ENCODE measurements at regions not wholly inside any gene's neighbourhood (a gene's known extent, or its start where the extent isn't known, plus 50 kb on each side); places are given as distances from the start of the nearest gene placed in this dataset.

DNA sequence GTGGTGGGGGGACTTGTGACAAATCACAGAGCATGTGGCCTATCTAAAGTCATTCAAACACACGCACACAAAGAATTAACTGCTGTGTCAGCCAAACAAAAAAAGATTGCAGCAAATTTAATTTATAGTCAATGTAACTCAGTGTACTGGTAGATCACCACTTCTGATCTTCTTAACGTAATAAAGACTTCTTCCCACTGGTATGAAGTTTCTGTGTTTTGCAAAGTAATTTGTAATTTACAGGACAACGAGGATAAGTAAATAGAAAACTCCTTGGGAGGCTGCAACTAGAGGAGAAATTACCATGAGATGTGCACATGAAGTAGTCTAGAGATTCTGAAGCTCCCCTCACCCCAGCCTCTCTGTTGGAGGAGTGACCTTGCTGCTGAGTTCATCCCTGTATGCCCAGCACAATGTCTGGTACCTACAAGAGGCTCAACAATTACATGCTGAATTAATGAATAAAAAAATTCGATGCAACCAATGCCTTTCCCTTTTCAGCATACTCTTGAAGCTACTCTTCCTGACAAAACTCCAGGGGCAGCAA lies 207.3 kb downstream of the ARRDC4 start:
- TF ChIP-seq CTCF (IDR thresholded peaks at IDR 0.05; ENCODE audit: insufficient read depth, low read depth, low read length): no peak
- TF ChIP-seq EZH2 (IDR thresholded peaks at IDR 0.05; ENCODE audit: insufficient read depth, low read length): no peak
